ENCODE measurements at regions not wholly inside any gene's neighbourhood (a gene's known extent, or its start where the extent isn't known, plus 50 kb on each side); places are given as distances from the start of the nearest gene placed in this dataset.

- no peak for TF ChIP-seq EZH2 (IDR thresholded peaks at IDR 0.05; ENCODE audit: low read depth, unreplicated experiment)
- TF ChIP-seq POLR2AphosphoS5 (IDR thresholded peaks at IDR 0.05; ENCODE audit: low read depth): no peak
- no peak for TF ChIP-seq CTCF (conservative IDR thresholded peaks at IDR 0.05; ENCODE audit: low read depth in 2 of 2)
- no peak for TF ChIP-seq ZNF331 (CRISPR knock-in tag; IDR thresholded peaks at IDR 0.05; ENCODE audit: low read depth)
- TF ChIP-seq ETS1 (IDR thresholded peaks at IDR 0.05): no peak; the same call in 1 of the 2 replicates
These were observed 546.7 kb upstream of the SEL1L start for GRCh38 chr14:82080370-82080769.

Measured in GM23338 (cell line).